ENCODE measurements at regions not wholly inside any gene's neighbourhood (a gene's known extent, or its start where the extent isn't known, plus 50 kb on each side); places are given as distances from the start of the nearest gene placed in this dataset.

DNA sequence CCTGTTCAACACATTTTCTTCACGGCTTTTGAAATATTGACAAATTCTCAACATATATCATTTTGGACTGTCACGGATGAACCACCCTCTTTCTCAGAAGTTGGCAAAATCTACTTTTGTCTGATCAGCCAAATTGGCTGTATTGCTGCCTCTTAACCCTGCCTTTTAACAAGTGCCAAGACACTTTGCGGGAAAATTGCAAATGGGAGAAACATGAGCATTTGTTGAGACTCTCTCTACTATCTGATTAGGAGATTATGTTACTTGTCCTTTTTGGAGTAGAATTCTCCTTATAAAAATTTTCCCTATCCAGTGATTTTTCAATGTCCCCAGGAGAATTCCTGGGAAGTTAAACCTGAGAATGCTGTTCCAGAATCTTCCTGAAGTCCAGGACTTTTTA lies 256.2 kb upstream of the ZSWIM2 start:
- ChIA-PET CTCF (no interaction called here), POLR2A (no interaction called here)
- H3K9me3 Mint-ChIP-seq = no peaks in the 10 kb centered on the region
- H3K27me3 Mint-ChIP-seq = no peaks in the 10 kb centered on the region
- H3K4me1 Mint-ChIP-seq = no peaks in the 10 kb centered on the region
- no peak overlapping the region for H3K4me3 Mint-ChIP-seq
- H3K36me3 Mint-ChIP-seq (ENCODE audit: low read depth) = no peaks in the 10 kb centered on the region
- TF ChIP-seq, protein P1, sequence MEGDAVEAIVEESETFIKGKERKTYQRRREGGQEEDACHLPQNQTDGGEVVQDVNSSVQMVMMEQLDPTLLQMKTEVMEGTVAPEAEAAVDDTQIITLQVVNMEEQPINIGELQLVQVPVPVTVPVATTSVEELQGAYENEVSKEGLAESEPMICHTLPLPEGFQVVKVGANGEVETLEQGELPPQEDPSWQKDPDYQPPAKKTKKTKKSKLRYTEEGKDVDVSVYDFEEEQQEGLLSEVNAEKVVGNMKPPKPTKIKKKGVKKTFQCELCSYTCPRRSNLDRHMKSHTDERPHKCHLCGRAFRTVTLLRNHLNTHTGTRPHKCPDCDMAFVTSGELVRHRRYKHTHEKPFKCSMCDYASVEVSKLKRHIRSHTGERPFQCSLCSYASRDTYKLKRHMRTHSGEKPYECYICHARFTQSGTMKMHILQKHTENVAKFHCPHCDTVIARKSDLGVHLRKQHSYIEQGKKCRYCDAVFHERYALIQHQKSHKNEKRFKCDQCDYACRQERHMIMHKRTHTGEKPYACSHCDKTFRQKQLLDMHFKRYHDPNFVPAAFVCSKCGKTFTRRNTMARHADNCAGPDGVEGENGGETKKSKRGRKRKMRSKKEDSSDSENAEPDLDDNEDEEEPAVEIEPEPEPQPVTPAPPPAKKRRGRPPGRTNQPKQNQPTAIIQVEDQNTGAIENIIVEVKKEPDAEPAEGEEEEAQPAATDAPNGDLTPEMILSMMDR (IDR thresholded peaks at IDR 0.05) = no peak
- ATAC-seq (ENCODE audit: low read depth) (no peak), DNase-seq (no peak)
- intact Hi-C loops (cut with micrococcal nuclease) = no loop called here
- H3K27ac Mint-ChIP-seq = no peak overlapping the region

DNA sequence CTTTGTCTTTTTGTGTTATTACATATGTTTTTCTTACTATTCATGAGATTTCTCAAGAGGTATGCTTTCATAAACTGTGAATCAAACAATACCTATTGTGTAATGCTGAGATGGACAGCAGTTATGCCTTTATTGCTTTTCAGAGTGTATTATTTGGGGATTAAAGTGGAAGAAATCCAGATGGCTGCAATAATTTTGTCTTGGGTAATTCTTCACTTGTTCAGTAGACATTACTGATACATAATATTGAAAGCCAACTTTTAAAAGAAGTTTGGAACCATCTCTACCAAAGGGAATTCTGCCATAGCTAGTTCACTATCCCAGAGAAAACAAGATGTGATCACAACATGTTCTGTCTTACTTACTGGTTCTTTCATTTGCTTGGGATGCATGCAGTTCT lies 253.4 kb upstream of the ZSWIM2 start:
- ChIA-PET CTCF (no interaction called here), POLR2A (no interaction called here)

DNA sequence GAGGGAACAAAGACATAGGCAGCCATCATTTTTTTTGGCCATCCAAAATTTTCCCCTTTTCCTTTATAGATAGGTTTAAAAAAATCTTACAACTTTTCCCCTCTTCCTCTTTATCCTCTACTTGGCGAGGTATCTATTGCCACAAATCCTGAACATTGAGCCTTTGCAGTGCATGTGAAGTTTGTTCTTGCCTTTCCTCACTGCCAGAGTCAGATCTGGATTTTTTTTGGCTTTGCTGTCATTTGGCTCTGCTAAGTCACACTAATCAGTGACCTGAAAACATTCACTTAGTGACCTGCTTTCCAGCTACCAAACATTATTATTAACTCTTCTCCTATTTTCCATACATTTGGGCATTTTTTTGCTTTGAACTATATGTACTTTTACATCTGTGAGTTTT lies 249.2 kb upstream of the ZSWIM2 start:
- ChIA-PET CTCF (no interaction called here), POLR2A (no interaction called here)
- intact Hi-C loops (cut with micrococcal nuclease) = no loop called here
- no peaks in the 10 kb centered on the region for H3K36me3 Mint-ChIP-seq (ENCODE audit: low read depth)
- ATAC-seq (ENCODE audit: low read depth) (no peak), DNase-seq (no peak)
- H3K27ac Mint-ChIP-seq = no peak overlapping the region
- H3K9me3 Mint-ChIP-seq = no peaks in the 10 kb centered on the region
- TF ChIP-seq, protein P1 (IDR thresholded peaks at IDR 0.05) = no peak
- H3K27me3 Mint-ChIP-seq = no peaks in the 10 kb centered on the region
- no peaks in the 10 kb centered on the region for H3K4me1 Mint-ChIP-seq
- no peak overlapping the region for H3K4me3 Mint-ChIP-seq

More for the DNA sequence above, 253.4 kb upstream of the ZSWIM2 start:
- ATAC-seq (ENCODE audit: low read depth) (no peak), DNase-seq (no peak)
- no peak overlapping the region for H3K4me3 Mint-ChIP-seq
- H3K27me3 Mint-ChIP-seq = no peaks in the 10 kb centered on the region
- TF ChIP-seq, protein P1 (IDR thresholded peaks at IDR 0.05) = no peak
- no peaks in the 10 kb centered on the region for H3K36me3 Mint-ChIP-seq (ENCODE audit: low read depth)
- no peaks in the 10 kb centered on the region for H3K4me1 Mint-ChIP-seq
- H3K9me3 Mint-ChIP-seq = no peaks in the 10 kb centered on the region
- no peak overlapping the region for H3K27ac Mint-ChIP-seq
- intact Hi-C loops (cut with micrococcal nuclease) = no loop called here

DNA sequence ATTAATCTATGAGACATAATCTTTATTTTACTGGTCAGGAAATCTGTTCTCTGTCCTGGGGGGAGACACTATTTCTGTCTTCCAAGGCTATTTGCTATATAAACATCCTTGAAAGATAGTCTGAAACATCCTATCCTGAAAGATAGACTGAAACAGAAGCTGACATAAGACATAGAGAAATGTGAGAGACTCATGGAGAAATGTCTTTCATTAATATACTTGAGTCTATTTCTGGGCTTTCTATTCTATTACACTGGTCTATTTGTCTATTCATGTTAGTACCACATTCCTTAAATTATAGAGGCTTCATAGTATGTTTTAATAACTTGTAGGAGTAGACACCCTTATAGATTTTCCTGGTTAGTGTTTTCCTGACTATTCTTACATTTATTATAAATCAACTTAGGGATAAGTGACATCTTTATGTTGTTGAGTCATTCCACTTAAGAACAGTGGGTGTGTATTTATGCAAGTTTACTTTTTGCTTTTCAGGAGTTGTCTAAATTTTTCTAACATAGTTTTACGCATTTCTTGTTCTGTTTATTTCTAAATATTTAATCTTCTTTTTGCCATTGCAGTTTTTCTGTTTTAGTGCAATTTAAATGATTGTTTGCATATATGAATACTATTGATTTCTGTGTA lies 244.9 kb upstream of the ZSWIM2 start:
- intact Hi-C loops (cut with micrococcal nuclease) = no loop called here
- no peak overlapping the region for H3K4me3 Mint-ChIP-seq
- ATAC-seq (ENCODE audit: low read depth) (no peak), DNase-seq (no peak)
- no peaks in the 10 kb centered on the region for H3K36me3 Mint-ChIP-seq (ENCODE audit: low read depth)
- CTCF ChIA-PET = no interaction called here
- H3K27ac Mint-ChIP-seq = no peak overlapping the region
- TF ChIP-seq, protein P1 (IDR thresholded peaks at IDR 0.05) = no peak
- no peaks in the 10 kb centered on the region for H3K4me1 Mint-ChIP-seq
- POLR2A ChIA-PET = no interaction called here
- peaks cover 3% of the 10 kb centered on the region for H3K9me3 Mint-ChIP-seq
- no peaks in the 10 kb centered on the region for H3K27me3 Mint-ChIP-seq

DNA sequence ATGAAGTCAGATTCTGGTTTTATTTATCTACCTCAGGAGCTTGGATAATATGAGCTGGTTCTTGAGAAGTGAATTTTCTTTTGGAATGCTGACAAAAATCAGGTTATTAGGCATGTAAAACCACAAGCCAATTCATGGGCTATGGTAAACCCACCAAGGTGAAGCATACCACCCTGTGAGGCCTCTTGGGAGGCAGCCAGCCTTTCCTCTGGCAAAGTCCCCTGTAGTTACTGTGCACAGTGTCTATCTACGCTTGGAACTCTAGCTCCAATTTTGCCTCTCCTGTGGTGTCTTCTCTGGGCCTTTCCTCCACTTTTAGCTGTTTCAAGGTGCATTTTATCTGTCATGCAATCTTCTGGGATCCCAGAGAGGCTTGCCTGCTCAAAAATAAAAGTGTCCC lies 242.7 kb upstream of the ZSWIM2 start:
- Mint-ChIP-seq H3K27me3 (no peaks in the 10 kb centered on the region), H3K27ac (no peak overlapping the region), H3K36me3 (ENCODE audit: low read depth) (no peaks in the 10 kb centered on the region), H3K9me3 (peaks cover 3% of the 10 kb centered on the region), H3K4me1 (no peaks in the 10 kb centered on the region), H3K4me3 (no peak overlapping the region)
- intact Hi-C loops (cut with micrococcal nuclease) = no loop called here
- ATAC-seq (ENCODE audit: low read depth) (no peak), DNase-seq (no peak)
- CTCF ChIA-PET = no interaction called here
- TF ChIP-seq, protein P1 (IDR thresholded peaks at IDR 0.05) = no peak
- POLR2A ChIA-PET = no interaction called here
